Gastroesophageal sphincter (tissue), 4 donors: ENCODE measurements at regions not wholly inside any gene's neighbourhood (a gene's known extent, or its start where the extent isn't known, plus 50 kb on each side); places are given as distances from the start of the nearest gene placed in this dataset.

Experiments used
- ATAC-seq: fragments of 150-250 bp; one replicate; pipeline ENCODE4 v1.9.1; 2016; ENCODE audit warnings: mild to moderate bottlenecking, moderate library complexity
- H3K27ac ChIP-seq, 4 donors: fragments of 200-600 bp; sonication (generic) in 3 of 4; 1 replicate in 3 of 4; 2 replicates in 1 of 4; pipeline ENCODE4 v1.5.1; 2016 to 2019
- H3K27me3 ChIP-seq: fragments of 200-600 bp; sonication (generic); one replicate; pipeline ENCODE4 v1.5.1; 2019
- H3K36me3 ChIP-seq, 2 donors: fragments of 200-600 bp; sonication (generic); one replicate each; pipeline ENCODE4 v1.5.1; 2019; ENCODE audit warnings: control low read depth in 1 of 2
- H3K4me1 ChIP-seq, 3 donors: fragments of 200-600 bp; sonication (generic); 1 replicate in 2 of 3; 2 replicates in 1 of 3; pipeline ENCODE4 v1.5.1; 2016 to 2019; ENCODE audit warnings: control low read depth in 2 of 3
- H3K4me3 ChIP-seq, 2 donors: fragments of 200-600 bp; sonication (generic); one replicate each; pipeline ENCODE4 v1.5.1; 2019; ENCODE audit warnings: mild to moderate bottlenecking in 1 of 2, moderate library complexity in 1 of 2
- H3K9me3 ChIP-seq, 3 donors: fragments of 200-600 bp; sonication (generic); one replicate each; pipeline ENCODE4 v1.5.1; 2017 to 2019; ENCODE audit warnings: control low read depth in 2 of 3
- CTCF ChIP-seq, 4 experiments: fragments of 200-600 bp in 2 of 4; fragments of 450-650 bp in 2 of 4; sonication (generic) in 1 of 4; IDR thresholded peaks; one replicate each; pipeline ENCODE4 v1.5.1; 2017 to 2019; ENCODE audit warnings: antibody characterized with exemption in 4 of 4, mild to moderate bottlenecking in 2 of 4, moderate library complexity in 2 of 4
- EP300 ChIP-seq: sonication (generic); formaldehyde crosslinking; IDR thresholded peaks from one replicate; pipeline ENCODE4 v1.6.1; 2017; ENCODE audit warnings: antibody characterized with exemption, mild to moderate bottlenecking
- POLR2A ChIP-seq, 2 donors: fragments of 450-650 bp; IDR thresholded peaks; one replicate each; pipeline ENCODE4 v1.6.1; 2017; ENCODE audit warnings: antibody characterized with exemption in 2 of 2, mild to moderate bottlenecking in 2 of 2, moderate library complexity in 1 of 2
- POLR2AphosphoS5 ChIP-seq: sonication (generic); formaldehyde crosslinking; IDR thresholded peaks from one replicate; pipeline ENCODE4 v1.6.1; 2017; ENCODE audit warnings: antibody characterized with exemption
- WGBS, 2 donors: methylation state at CpG; one replicate each; pipeline ENCODE4 v1.1.5; 2018; ENCODE audit warnings: low coverage in 1 of 2; 5-methylcytosine and 5-hydroxymethylcytosine counted together

- WGBS, 2 donors = 67 to 72% methylated on average over 7 to 8 of the region's 11 CpGs
- H3K36me3 ChIP-seq = no peaks in the 10 kb centered on the region
Measured at GRCh38 chr20:56697476-56697875, 68.4 kb downstream of the TFAP2C start.

GRCh38 chr20:56698297-56698696, 69.2 kb downstream of the TFAP2C start:
- H3K4me3 ChIP-seq = no peak overlapping the region
- peaks cover 21% of the 10 kb centered on the region for H3K27me3 ChIP-seq
- H3K9me3 ChIP-seq = no peaks in the 10 kb centered on the region
- no peak overlapping the region for H3K27ac ChIP-seq
- H3K36me3 ChIP-seq = no peaks in the 10 kb centered on the region
- no peak for ATAC-seq
- WGBS, 2 donors = 40 to 66% methylated on average over 1 to 3 of the region's 3 CpGs
- no peaks in the 10 kb centered on the region for H3K4me1 ChIP-seq
- TF ChIP-seq POLR2A (IDR thresholded peaks at IDR 0.05) (no peak), CTCF (IDR thresholded peaks at IDR 0.05) (no peak), POLR2AphosphoS5 (no peak), EP300 (no peak)

More at GRCh38 chr20:56697476-56697875, 68.4 kb downstream of the TFAP2C start:
- Histone ChIP-seq H3K27me3 (peaks cover 13% of the 10 kb centered on the region), H3K27ac (no peak overlapping the region), H3K4me3 (no peak overlapping the region), H3K4me1 (no peaks in the 10 kb centered on the region), H3K9me3 (no peaks in the 10 kb centered on the region)
- no peak for TF ChIP-seq POLR2AphosphoS5
- TF ChIP-seq POLR2A (IDR thresholded peaks at IDR 0.05) = no peak
- TF ChIP-seq EP300 = no peak
- TF ChIP-seq CTCF (IDR thresholded peaks at IDR 0.05) = no peak
- no peak for ATAC-seq

- WGBS, 2 donors = 17 to 53% methylated on average over 1 to 3 of the region's 7 CpGs
- H3K27me3 ChIP-seq = peaks cover 24% of the 10 kb centered on the region
- H3K36me3 ChIP-seq = no peaks in the 10 kb centered on the region
- ATAC-seq = no peak
- no peak overlapping the region for H3K4me3 ChIP-seq
- TF ChIP-seq CTCF (IDR thresholded peaks at IDR 0.05) (no peak), POLR2AphosphoS5 (no peak), EP300 (no peak), POLR2A (IDR thresholded peaks at IDR 0.05) (no peak)
- no peaks in the 10 kb centered on the region for H3K4me1 ChIP-seq
- H3K9me3 ChIP-seq = no peaks in the 10 kb centered on the region
- H3K27ac ChIP-seq = no peak overlapping the region
Measured at GRCh38 chr20:56698749-56699148, 69.6 kb downstream of the TFAP2C start.

- H3K27ac ChIP-seq = no peak overlapping the region
- H3K36me3 ChIP-seq = no peaks in the 10 kb centered on the region
- ATAC-seq = no peak
- TF ChIP-seq EP300 (no peak), POLR2A (IDR thresholded peaks at IDR 0.05) (no peak), CTCF (IDR thresholded peaks at IDR 0.05) (no peak), POLR2AphosphoS5 (no peak)
- WGBS, 2 donors = 72 to 73% methylated on average over 3 to 5 of the region's 21 CpGs
- H3K4me3 ChIP-seq = no peak overlapping the region
- no peaks in the 10 kb centered on the region for H3K4me1 ChIP-seq
- no peaks in the 10 kb centered on the region for H3K9me3 ChIP-seq
- H3K27me3 ChIP-seq = peaks cover 24% of the 10 kb centered on the region
Measured at GRCh38 chr20:56702931-56703840, 74.1 kb downstream of the TFAP2C start.

GRCh38 chr20:56706867-56707360, 77.8 kb downstream of the TFAP2C start:
- no peak overlapping the region for H3K4me3 ChIP-seq
- TF ChIP-seq CTCF (IDR thresholded peaks at IDR 0.05) (no peak), EP300 (no peak), POLR2AphosphoS5 (no peak), POLR2A (IDR thresholded peaks at IDR 0.05) (no peak)
- no peaks in the 10 kb centered on the region for H3K36me3 ChIP-seq
- H3K27ac ChIP-seq = no peak overlapping the region
- 42% methylated on average over 2 of the region's 6 CpGs; no CpG with 5 or more reads in 1 of the 2 donors for WGBS, 2 donors
- H3K9me3 ChIP-seq = no peaks in the 10 kb centered on the region
- H3K27me3 ChIP-seq = peaks cover 36% of the 10 kb centered on the region
- no peaks in the 10 kb centered on the region for H3K4me1 ChIP-seq
- no peak for ATAC-seq
